ENCODE measurements at regions not wholly inside any gene's neighbourhood (a gene's known extent, or its start where the extent isn't known, plus 50 kb on each side); places are given as distances from the start of the nearest gene placed in this dataset.

DNA sequence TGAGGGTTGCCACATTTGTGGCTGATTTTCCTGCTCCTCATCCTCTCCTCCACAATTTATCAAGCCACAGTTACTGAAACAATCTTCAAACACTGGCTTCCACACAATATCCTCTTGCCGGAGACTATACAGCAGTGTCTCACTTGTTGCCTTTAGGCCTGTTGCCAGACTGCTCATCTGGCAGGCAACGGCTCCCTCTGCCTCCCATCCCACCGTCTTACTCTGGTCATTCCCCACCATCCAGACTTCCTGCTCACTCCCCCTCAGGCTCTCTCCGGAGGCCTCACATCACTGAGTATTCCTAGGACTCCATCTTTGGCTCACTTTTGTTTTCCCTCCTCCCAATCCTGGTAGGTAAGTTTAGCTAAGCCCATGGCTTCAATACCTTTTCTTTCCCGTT lies 301.9 kb downstream of the IL20RB start:
- TF ChIP-seq, protein P1, sequence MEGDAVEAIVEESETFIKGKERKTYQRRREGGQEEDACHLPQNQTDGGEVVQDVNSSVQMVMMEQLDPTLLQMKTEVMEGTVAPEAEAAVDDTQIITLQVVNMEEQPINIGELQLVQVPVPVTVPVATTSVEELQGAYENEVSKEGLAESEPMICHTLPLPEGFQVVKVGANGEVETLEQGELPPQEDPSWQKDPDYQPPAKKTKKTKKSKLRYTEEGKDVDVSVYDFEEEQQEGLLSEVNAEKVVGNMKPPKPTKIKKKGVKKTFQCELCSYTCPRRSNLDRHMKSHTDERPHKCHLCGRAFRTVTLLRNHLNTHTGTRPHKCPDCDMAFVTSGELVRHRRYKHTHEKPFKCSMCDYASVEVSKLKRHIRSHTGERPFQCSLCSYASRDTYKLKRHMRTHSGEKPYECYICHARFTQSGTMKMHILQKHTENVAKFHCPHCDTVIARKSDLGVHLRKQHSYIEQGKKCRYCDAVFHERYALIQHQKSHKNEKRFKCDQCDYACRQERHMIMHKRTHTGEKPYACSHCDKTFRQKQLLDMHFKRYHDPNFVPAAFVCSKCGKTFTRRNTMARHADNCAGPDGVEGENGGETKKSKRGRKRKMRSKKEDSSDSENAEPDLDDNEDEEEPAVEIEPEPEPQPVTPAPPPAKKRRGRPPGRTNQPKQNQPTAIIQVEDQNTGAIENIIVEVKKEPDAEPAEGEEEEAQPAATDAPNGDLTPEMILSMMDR (conservative IDR thresholded peaks at IDR 0.05; ENCODE audit: low read length) = no peak
- TF ChIP-seq EZH2phosphoT487 (IDR thresholded peaks at IDR 0.05; ENCODE audit: borderline replicate concordance, low read depth, low read length) = no peak
